BLaER1 (cell line): ENCODE measurements at regions not wholly inside any gene's neighbourhood (a gene's known extent, or its start where the extent isn't known, plus 50 kb on each side); places are given as distances from the start of the nearest gene placed in this dataset.
"Not testable (repeated sequence)": the region's sequence is repeated elsewhere in the genome, so short reads cannot be mapped to it uniquely, and the experiment has no call there.

Experiments
- H3K27ac ChIP-seq: shearing (Covaris generic); formaldehyde crosslinking; 2 replicates; pipeline ENCODE4 v1.8.1; 2022
- H3K27me3 ChIP-seq: shearing (Covaris generic); formaldehyde crosslinking; 2 replicates; pipeline ENCODE4 v1.8.1; 2022
- H3K36me3 ChIP-seq: shearing (Covaris generic); formaldehyde crosslinking; 2 replicates; pipeline ENCODE4 v1.8.1; 2022
- H3K4me1 ChIP-seq: shearing (Covaris generic); formaldehyde crosslinking; 2 replicates; pipeline ENCODE4 v1.8.1; 2022
- H3K4me2 ChIP-seq: shearing (Covaris generic); formaldehyde crosslinking; 2 replicates; pipeline ENCODE4 v1.8.1; 2022
- H3K4me3 ChIP-seq: shearing (Covaris generic); formaldehyde crosslinking; 2 replicates; pipeline ENCODE4 v1.8.1; 2022
- H3K9ac ChIP-seq: shearing (Covaris generic); formaldehyde crosslinking; 2 replicates; pipeline ENCODE4 v1.8.1; 2022
- H3K9me3 ChIP-seq: shearing (Covaris generic); formaldehyde crosslinking; 2 replicates; pipeline ENCODE4 v1.8.1; 2022
- H4K20me1 ChIP-seq: shearing (Covaris generic); formaldehyde crosslinking; 2 replicates; pipeline ENCODE4 v1.8.1; 2022
- Cebpa-rat ChIP-seq: shearing (Covaris generic); IDR thresholded peaks from 2 replicates; pipeline ENCODE4 v1.8.1; 2022

GRCh38 chr10:64733980-64734379 lies 1212.8 kb downstream of the REEP3 start:
- Histone ChIP-seq H3K4me1 (no peaks in the 10 kb centered on the region), H3K9ac (no peak overlapping the region), H3K9me3 (no peaks in the 10 kb centered on the region), H3K36me3 (no peaks in the 10 kb centered on the region), H3K27ac (no peak overlapping the region), H3K4me3 (no peak overlapping the region), H4K20me1 (no peaks in the 10 kb centered on the region), H3K27me3 (no peaks in the 10 kb centered on the region), H3K4me2 (no peak overlapping the region)
- no peak for TF ChIP-seq Cebpa-rat

GRCh38 chr10:64738462-64738861 lies 1217.3 kb downstream of the REEP3 start:
- Histone ChIP-seq H3K4me1 (no peaks in the 10 kb centered on the region), H3K9ac (no peak overlapping the region), H3K27ac (no peak overlapping the region), H4K20me1 (no peaks in the 10 kb centered on the region), H3K9me3 (no peaks in the 10 kb centered on the region), H3K4me2 (no peak overlapping the region), H3K4me3 (no peak overlapping the region), H3K36me3 (no peaks in the 10 kb centered on the region), H3K27me3 (no peaks in the 10 kb centered on the region)
- no peak for TF ChIP-seq Cebpa-rat

- H3K36me3 ChIP-seq: no peaks in the 10 kb centered on the region
- no peaks in the 10 kb centered on the region for H3K4me1 ChIP-seq
- H3K9ac ChIP-seq: no peak overlapping the region
- no peaks in the 10 kb centered on the region for H4K20me1 ChIP-seq
- no peaks in the 10 kb centered on the region for H3K9me3 ChIP-seq
- no peak overlapping the region for H3K4me3 ChIP-seq
- H3K27ac ChIP-seq: no peak overlapping the region
- H3K4me2 ChIP-seq: no peak overlapping the region
- no peaks in the 10 kb centered on the region for H3K27me3 ChIP-seq
- TF ChIP-seq Cebpa-rat: no peak
These were observed 1224.4 kb downstream of the REEP3 start for GRCh38 chr10:64745565-64745964.

GRCh38 chr10:64750672-64751071 lies 1229.5 kb downstream of the REEP3 start:
- no peaks in the 10 kb centered on the region for H3K36me3 ChIP-seq
- no peak overlapping the region for H3K27ac ChIP-seq
- no peak for TF ChIP-seq Cebpa-rat
- no peaks in the 10 kb centered on the region for H3K27me3 ChIP-seq
- no peak overlapping the region for H3K4me3 ChIP-seq
- H3K4me2 ChIP-seq: no peak overlapping the region
- no peaks in the 10 kb centered on the region for H4K20me1 ChIP-seq
- H3K9ac ChIP-seq: no peak overlapping the region
- no peaks in the 10 kb centered on the region for H3K9me3 ChIP-seq
- no peaks in the 10 kb centered on the region for H3K4me1 ChIP-seq

GRCh38 chr10:64753516-64753915 lies 1232.3 kb downstream of the REEP3 start:
- Histone ChIP-seq H3K27ac (no peak overlapping the region), H3K27me3 (no peaks in the 10 kb centered on the region), H3K4me2 (no peak overlapping the region), H3K4me1 (no peaks in the 10 kb centered on the region), H3K4me3 (no peak overlapping the region), H3K36me3 (no peaks in the 10 kb centered on the region), H3K9me3 (no peaks in the 10 kb centered on the region), H3K9ac (no peak overlapping the region), H4K20me1 (no peaks in the 10 kb centered on the region)
- no peak for TF ChIP-seq Cebpa-rat

GRCh38 chr10:64760371-64760770 lies 1239.2 kb downstream of the REEP3 start:
- no peak for TF ChIP-seq Cebpa-rat
- Histone ChIP-seq H3K9ac (no peak overlapping the region), H3K27ac (no peak overlapping the region), H4K20me1 (no peaks in the 10 kb centered on the region), H3K4me2 (no peak overlapping the region), H3K4me3 (no peak overlapping the region), H3K36me3 (no peaks in the 10 kb centered on the region), H3K27me3 (no peaks in the 10 kb centered on the region), H3K4me1 (no peaks in the 10 kb centered on the region), H3K9me3 (no peaks in the 10 kb centered on the region)

- Histone ChIP-seq H3K4me3 (no peak overlapping the region), H3K27me3 (no peaks in the 10 kb centered on the region), H3K4me1 (no peaks in the 10 kb centered on the region), H3K27ac (no peak overlapping the region), H3K36me3 (no peaks in the 10 kb centered on the region), H3K9me3 (no peaks in the 10 kb centered on the region), H4K20me1 (no peaks in the 10 kb centered on the region), H3K9ac (no peak overlapping the region), H3K4me2 (no peak overlapping the region)
- no peak for TF ChIP-seq Cebpa-rat
These were observed 1241.7 kb downstream of the REEP3 start for GRCh38 chr10:64762861-64763260.

- Histone ChIP-seq H3K4me3 (no peak overlapping the region), H3K9ac (no peak overlapping the region), H3K9me3 (no peaks in the 10 kb centered on the region), H3K4me2 (no peak overlapping the region), H3K4me1 (no peaks in the 10 kb centered on the region), H3K36me3 (no peaks in the 10 kb centered on the region), H4K20me1 (no peaks in the 10 kb centered on the region), H3K27ac (no peak overlapping the region), H3K27me3 (no peaks in the 10 kb centered on the region)
- no peak for TF ChIP-seq Cebpa-rat
These were observed 1244.3 kb downstream of the REEP3 start for GRCh38 chr10:64765498-64765897.

GRCh38 chr10:64771253-64772050 lies 1250.3 kb downstream of the REEP3 start:
- Histone ChIP-seq H3K4me1 (no peaks in the 10 kb centered on the region), H3K9ac (no peak overlapping the region), H3K4me2 (no peak overlapping the region), H3K27ac (no peak overlapping the region), H3K27me3 (no peaks in the 10 kb centered on the region), H3K36me3 (no peaks in the 10 kb centered on the region), H4K20me1 (no peaks in the 10 kb centered on the region), H3K9me3 (no peaks in the 10 kb centered on the region), H3K4me3 (no peak overlapping the region)
- no peak for TF ChIP-seq Cebpa-rat

- no peak overlapping the region for H3K4me2 ChIP-seq
- no peak overlapping the region for H3K27ac ChIP-seq
These were observed 1252.2 kb downstream of the REEP3 start for GRCh38 chr10:64773357-64773756.

GRCh38 chr10:64784451-64784850 lies 1263.2 kb downstream of the REEP3 start:
- H3K9ac ChIP-seq, H3K27me3 ChIP-seq: not testable (repeated sequence)
- H3K9me3 ChIP-seq: peaks cover 15% of the 10 kb centered on the region

More at GRCh38 chr10:64773357-64773756, 1252.2 kb downstream of the REEP3 start:
- H3K4me3 ChIP-seq: no peak overlapping the region
- no peak overlapping the region for H3K9ac ChIP-seq
- H3K36me3 ChIP-seq: no peaks in the 10 kb centered on the region
- no peaks in the 10 kb centered on the region for H3K9me3 ChIP-seq
- no peaks in the 10 kb centered on the region for H4K20me1 ChIP-seq
- H3K4me1 ChIP-seq: no peaks in the 10 kb centered on the region
- H3K27me3 ChIP-seq: no peaks in the 10 kb centered on the region
- no peak for TF ChIP-seq Cebpa-rat

More at GRCh38 chr10:64784451-64784850, 1263.2 kb downstream of the REEP3 start:
- not testable (repeated sequence) for H3K4me2 ChIP-seq, H3K27ac ChIP-seq, H3K36me3 ChIP-seq, H3K4me1 ChIP-seq, H4K20me1 ChIP-seq, H3K4me3 ChIP-seq
